CD14-positive monocyte (primary cell): ENCODE measurements at regions not wholly inside any gene's neighbourhood (a gene's known extent, or its start where the extent isn't known, plus 50 kb on each side); places are given as distances from the start of the nearest gene placed in this dataset.

ENCODE experiments used
- DNase-seq, 3 donors: peaks; one replicate each; pipeline ENCODE4 v3.0.0-alpha.2; 2011 to 2022
- H2AFZ ChIP-seq: 2 replicates; pipeline ENCODE4 v1.6.0; 2012; ENCODE audit warnings: mild to moderate bottlenecking, low read depth, low read length, inconsistent platforms; ENCODE audit not compliant: insufficient read depth, poor library complexity, severe bottlenecking
- H3K27ac ChIP-seq, 2 donors: 1 replicate in 1 of 2; 2 replicates in 1 of 2; pipeline ENCODE4 v1.5.1; 2012 to 2013; ENCODE audit warnings: low read length in 2 of 2, control low read depth in 1 of 2, inconsistent platforms in 1 of 2, low read depth in 1 of 2, mild to moderate bottlenecking in 1 of 2
- H3K27me3 ChIP-seq, 2 donors: one replicate each; pipeline versions ENCODE4 v1.6.0 to v1.6.1; 2011 to 2013; ENCODE audit warnings: low read length in 2 of 2; ENCODE audit not compliant: control insufficient read depth in 2 of 2, insufficient read depth in 2 of 2
- H3K36me3 ChIP-seq, 2 donors: replicated peaks in 1 of 2; 1 replicate in 1 of 2; 2 replicates in 1 of 2; pipeline versions ENCODE4 v1.5.1 to v1.6.1; 2012 to 2013; ENCODE audit warnings: low read length in 2 of 2, control low read depth in 1 of 2, inconsistent platforms in 1 of 2, mild to moderate bottlenecking in 1 of 2; ENCODE audit not compliant: insufficient read depth in 2 of 2, control insufficient read depth in 1 of 2
- H3K4me1 ChIP-seq, 2 donors: 1 replicate in 1 of 2; 2 replicates in 1 of 2; pipeline versions ENCODE4 v1.5.1 to v1.6.1; 2012 to 2013; ENCODE audit warnings: low read length in 2 of 2, control low read depth in 1 of 2, inconsistent platforms in 1 of 2, mild to moderate bottlenecking in 1 of 2, moderate library complexity in 1 of 2; ENCODE audit not compliant: insufficient read depth in 2 of 2, control insufficient read depth in 1 of 2
- H3K4me2 ChIP-seq: replicated peaks from 2 replicates; pipeline ENCODE3; 2012; ENCODE audit warnings: low read length, moderate library complexity, mild to moderate bottlenecking; ENCODE audit not compliant: poor library complexity, severe bottlenecking; ENCODE audit errors: extremely low read depth
- H3K4me3 ChIP-seq, 3 experiments: fragments of 200-600 bp in 1 of 3; sonication (generic) in 1 of 3; replicated peaks in 1 of 3; 1 replicate in 2 of 3; 2 replicates in 1 of 3; pipeline ENCODE4 v1.5.1; 2011 to 2013; ENCODE audit warnings: low read length in 3 of 3, mild to moderate bottlenecking in 3 of 3, control low read depth in 2 of 3, low read depth in 2 of 3, inconsistent platforms in 1 of 3, moderate library complexity in 1 of 3
- H3K79me2 ChIP-seq: 2 replicates; pipeline ENCODE4 v1.6.0; 2012; ENCODE audit warnings: mild to moderate bottlenecking, control low read depth, inconsistent platforms, low read length, moderate library complexity; ENCODE audit not compliant: insufficient read depth
- H3K9ac ChIP-seq: 2 replicates; pipeline ENCODE4 v1.6.0; 2017; ENCODE audit warnings: low read length, mild to moderate bottlenecking; ENCODE audit not compliant: insufficient read depth, poor library complexity, severe bottlenecking
- H3K9me3 ChIP-seq, 2 donors: replicated peaks in 1 of 2; 1 replicate in 1 of 2; 2 replicates in 1 of 2; pipeline versions ENCODE4 v1.5.1 to v1.6.1; 2012 to 2013; ENCODE audit warnings: low read length in 2 of 2, control low read depth in 1 of 2; ENCODE audit not compliant: control insufficient read depth in 1 of 2, insufficient read depth in 1 of 2
- H4K20me1 ChIP-seq: 2 replicates; pipeline ENCODE4 v1.6.0; 2012; ENCODE audit warnings: mild to moderate bottlenecking, low read length, control low read depth, moderate library complexity; ENCODE audit not compliant: insufficient read depth
- H3K27ac Mint-ChIP-seq, 7 donors: one replicate each; pipeline ENCODE4 v1.8.0; 2020; ENCODE audit warnings: mild to moderate bottlenecking in 7 of 7, mixed read lengths in 7 of 7, moderate library complexity in 6 of 7, inconsistent platforms in 2 of 7
- H3K27me3 Mint-ChIP-seq, 3 donors: one replicate each; pipeline ENCODE4 v1.8.0; 2021 to 2022; ENCODE audit warnings: low read depth in 3 of 3, mild to moderate bottlenecking in 3 of 3, mixed read lengths in 3 of 3, moderate library complexity in 3 of 3, inconsistent platforms in 1 of 3
- H3K36me3 Mint-ChIP-seq, 2 donors: one replicate each; pipeline ENCODE4 v1.8.0; 2020; ENCODE audit warnings: mixed read lengths in 2 of 2, inconsistent platforms in 1 of 2, mild to moderate bottlenecking in 1 of 2
- H3K4me1 Mint-ChIP-seq: one replicate; pipeline ENCODE4 v1.8.0; 2020; ENCODE audit warnings: mild to moderate bottlenecking, mixed read lengths
- H3K4me3 Mint-ChIP-seq, 2 donors: one replicate each; pipeline ENCODE4 v1.8.0; 2020; ENCODE audit warnings: mild to moderate bottlenecking in 2 of 2, mixed read lengths in 2 of 2, moderate library complexity in 1 of 2
- H3K9me3 Mint-ChIP-seq, 7 donors: one replicate each; pipeline ENCODE4 v1.8.0; 2020 to 2022; ENCODE audit warnings: mixed read lengths in 7 of 7, mild to moderate bottlenecking in 6 of 7, moderate library complexity in 6 of 7, inconsistent platforms in 2 of 7
- CTCF ChIP-seq: fragments of 200-600 bp; IDR thresholded peaks from one replicate; pipeline ENCODE4 v1.8.0; 2022; ENCODE audit warnings: antibody characterized with exemption, mild to moderate bottlenecking
- WGBS: methylation state at CpG from one replicate; pipeline ENCODE4 v1.1.5; 2013; ENCODE audit warnings: missing lambda C conversion rate; ENCODE audit not compliant: insufficient coverage; 5-methylcytosine and 5-hydroxymethylcytosine counted together
- intact Hi-C, 2 donors: fragments of 100-400 bp; cut with micrococcal nuclease; formaldehyde crosslinking; loops; one replicate each; pipeline versions ENCODE4 v1.15.0 to v1.15.1; 2023

GRCh38 chr5:91263898-91264297, 119.2 kb downstream of the ARRDC3 start:
- intact Hi-C loops = no loop called here
- H3K4me3 Mint-ChIP-seq = no peak overlapping the region
- WGBS = no CpG with 5 or more reads among the region's 5 CpGs

DNA sequence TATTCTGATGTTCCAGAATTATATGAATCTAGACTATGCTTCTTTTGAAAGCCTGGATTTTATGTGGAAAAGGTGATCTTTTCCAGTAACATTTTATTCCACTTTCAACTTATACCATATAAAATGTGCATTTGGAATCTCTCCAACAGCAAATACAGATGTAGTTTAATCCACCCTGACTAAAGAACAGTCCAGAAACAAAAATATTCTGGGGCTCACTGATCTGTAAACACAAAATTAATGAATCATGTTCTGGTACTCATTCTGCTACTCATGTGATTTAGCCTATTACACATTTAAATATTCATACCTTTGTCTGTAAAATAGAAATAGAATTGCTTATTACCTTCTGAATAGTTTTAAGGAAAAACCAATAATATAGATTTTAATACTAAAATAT, 125.8 kb downstream of the ARRDC3 start:
- Histone ChIP-seq H3K9me3 (no peaks in the 10 kb centered on the region), H3K27me3 (no peaks in the 10 kb centered on the region), H3K79me2 (no peaks in the 10 kb centered on the region), H3K4me1 (peaks cover 0 to 6% of the 10 kb centered on the region in 2 donors), H4K20me1 (no peaks in the 10 kb centered on the region), H3K36me3 (no peaks in the 10 kb centered on the region), H3K4me2 (no peak overlapping the region), H3K9ac (no peak overlapping the region), H3K4me3 (no peak overlapping the region), H2AFZ (no peak overlapping the region), H3K27ac (no peak overlapping the region)
- no peak for DNase-seq
- Mint-ChIP-seq H3K9me3 (peaks cover 0 to 4% (median 0%) of the 10 kb centered on the region in 7 donors), H3K36me3 (no peaks in the 10 kb centered on the region), H3K4me1 (peaks cover 3% of the 10 kb centered on the region), H3K27ac (no peak overlapping the region), H3K27me3 (peaks cover 0 to 3% (median 0%) of the 10 kb centered on the region in 3 donors), H3K4me3 (no peak overlapping the region)
- intact Hi-C loops = no loop called here
- no peak for TF ChIP-seq CTCF

More at GRCh38 chr5:91263898-91264297, 119.2 kb downstream of the ARRDC3 start:
- Mint-ChIP-seq H3K9me3 (peaks cover 2 to 14% (median 8%) of the 10 kb centered on the region in 7 donors), H3K27me3 (peaks cover 0 to 1% (median 0%) of the 10 kb centered on the region in 3 donors), H3K27ac (no peak overlapping the region), H3K4me1 (peaks cover 8% of the 10 kb centered on the region), H3K36me3 (no peaks in the 10 kb centered on the region)
- Histone ChIP-seq H4K20me1 (no peaks in the 10 kb centered on the region), H3K9me3 (peaks cover 4 to 5% of the 10 kb centered on the region in 2 donors), H3K79me2 (no peaks in the 10 kb centered on the region), H3K27ac (no peak overlapping the region), H3K27me3 (no peaks in the 10 kb centered on the region), H2AFZ (no peak overlapping the region), H3K9ac (no peak overlapping the region), H3K4me3 (no peak overlapping the region), H3K4me1 (peaks cover 0 to 10% of the 10 kb centered on the region in 2 donors), H3K4me2 (no peak overlapping the region), H3K36me3 (no peaks in the 10 kb centered on the region)
- no peak for TF ChIP-seq CTCF
- no peak for DNase-seq
